H9 (cell line): ENCODE measurements at regions not wholly inside any gene's neighbourhood (a gene's known extent, or its start where the extent isn't known, plus 50 kb on each side); places are given as distances from the start of the nearest gene placed in this dataset.

Experiments used
- DNase-seq: peaks from one replicate; pipeline ENCODE4 v3.0.0-alpha.2; 2017
- H2AFZ ChIP-seq: one replicate; pipeline ENCODE4 v1.6.1; 2013; ENCODE audit warnings: mild to moderate bottlenecking, low read length, control low read depth, moderate library complexity
- H2AK5ac ChIP-seq: 2 replicates; pipeline ENCODE4 v1.6.1; 2013; ENCODE audit warnings: low read length, control low read depth, mixed read lengths; ENCODE audit not compliant: insufficient read length
- H2BK120ac ChIP-seq: one replicate; pipeline ENCODE4 v1.6.1; 2013; ENCODE audit warnings: low read depth, mild to moderate bottlenecking, low read length, control low read depth, inconsistent platforms; ENCODE audit not compliant: poor library complexity, severe bottlenecking
- H2BK12ac ChIP-seq: 2 replicates; pipeline ENCODE4 v1.6.1; 2013; ENCODE audit warnings: low read length, control low read depth, mixed read lengths, low read depth; ENCODE audit not compliant: insufficient read length
- H2BK15ac ChIP-seq: 2 replicates; pipeline ENCODE4 v1.6.1; 2013; ENCODE audit warnings: low read depth, low read length, control low read depth
- H2BK20ac ChIP-seq: one replicate; pipeline ENCODE4 v1.6.1; 2013; ENCODE audit warnings: low read depth, mild to moderate bottlenecking, low read length, control low read depth, inconsistent platforms; ENCODE audit not compliant: poor library complexity, severe bottlenecking
- H2BK5ac ChIP-seq: 2 replicates; pipeline ENCODE4 v1.6.1; 2013; ENCODE audit warnings: low read length, control low read depth, mixed read lengths; ENCODE audit not compliant: insufficient read length
- H3K14ac ChIP-seq: 2 replicates; pipeline ENCODE4 v1.6.1; 2013; ENCODE audit warnings: low read length, control low read depth; ENCODE audit not compliant: insufficient read depth
- H3K18ac ChIP-seq: 2 replicates; pipeline ENCODE4 v1.6.1; 2013; ENCODE audit warnings: low read depth, mild to moderate bottlenecking, mixed read lengths, low read length, control low read depth; ENCODE audit not compliant: insufficient read length
- H3K23ac ChIP-seq: 2 replicates; pipeline ENCODE4 v1.6.1; 2013; ENCODE audit warnings: low read length, control low read depth, mixed read lengths, low read depth; ENCODE audit not compliant: insufficient read length
- H3K23me2 ChIP-seq: 2 replicates; pipeline ENCODE4 v1.6.1; 2013; ENCODE audit warnings: low read depth, mild to moderate bottlenecking, mixed read lengths, low read length, control low read depth; ENCODE audit not compliant: insufficient read length, poor library complexity, severe bottlenecking
- H3K27ac ChIP-seq: 2 replicates; pipeline ENCODE4 v1.5.1; 2013; ENCODE audit warnings: low read length, control low read depth, mixed read lengths, low read depth; ENCODE audit not compliant: insufficient read length
- H3K27me3 ChIP-seq: 2 replicates; pipeline ENCODE4 v1.6.1; 2013; ENCODE audit warnings: low read length, control low read depth, inconsistent platforms; ENCODE audit not compliant: insufficient read depth
- H3K4ac ChIP-seq: 2 replicates; pipeline ENCODE4 v1.6.1; 2013; ENCODE audit warnings: low read depth, mild to moderate bottlenecking, control low read depth, inconsistent platforms, low read length, moderate library complexity
- H3K4me1 ChIP-seq: 2 replicates; pipeline ENCODE4 v1.6.1; 2013; ENCODE audit warnings: low read length, control low read depth, inconsistent platforms; ENCODE audit not compliant: insufficient read depth
- H3K4me2 ChIP-seq: 2 replicates; pipeline ENCODE4 v1.6.1; 2013; ENCODE audit warnings: low read length, control low read depth, mixed read lengths; ENCODE audit not compliant: insufficient read length, insufficient read depth
- H3K56ac ChIP-seq: 2 replicates; pipeline ENCODE4 v1.6.1; 2013; ENCODE audit warnings: low read depth, mild to moderate bottlenecking, mixed read lengths, low read length, control low read depth; ENCODE audit not compliant: insufficient read length
- H3K79me1 ChIP-seq: 2 replicates; pipeline ENCODE4 v1.6.1; 2013; ENCODE audit warnings: low read depth, mild to moderate bottlenecking, moderate library complexity, low read length, control low read depth, inconsistent platforms; ENCODE audit not compliant: insufficient read depth, poor library complexity, severe bottlenecking
- H3K79me2 ChIP-seq: 2 replicates; pipeline ENCODE4 v1.6.1; 2013; ENCODE audit warnings: low read length, control low read depth, inconsistent platforms; ENCODE audit not compliant: insufficient read depth
- H3K9ac ChIP-seq: 2 replicates; pipeline ENCODE4 v1.6.1; 2013; ENCODE audit warnings: low read length, control low read depth, mixed read lengths; ENCODE audit not compliant: insufficient read length; ENCODE audit errors: extremely low read depth
- H3K9me3 ChIP-seq: one replicate; pipeline ENCODE4 v1.6.1; 2013; ENCODE audit warnings: low read depth, low read length, inconsistent platforms; ENCODE audit not compliant: control insufficient read depth
- H3T11ph ChIP-seq: one replicate; pipeline ENCODE4 v1.6.1; 2013; ENCODE audit warnings: mild to moderate bottlenecking, low read length, control low read depth, inconsistent platforms
- H4K20me1 ChIP-seq: one replicate; pipeline ENCODE4 v1.6.1; 2013; ENCODE audit not compliant: control insufficient read depth, insufficient read length, insufficient read depth
- H4K5ac ChIP-seq: 2 replicates; pipeline ENCODE4 v1.6.1; 2013; ENCODE audit warnings: low read depth, mild to moderate bottlenecking, mixed read lengths, low read length, control low read depth; ENCODE audit not compliant: insufficient read length
- H4K8ac ChIP-seq: replicated peaks from 2 replicates; pipeline ENCODE4 v1.6.1; 2013; ENCODE audit warnings: low read length, control low read depth, mixed read lengths, low read depth; ENCODE audit not compliant: insufficient read length
- H4K91ac ChIP-seq: 2 replicates; pipeline ENCODE4 v1.6.1; 2013; ENCODE audit warnings: low read depth, mild to moderate bottlenecking, moderate library complexity, mixed read lengths, low read length, control low read depth; ENCODE audit not compliant: insufficient read length
- H3K27ac Mint-ChIP-seq, 3 experiments: 2 replicates in 2 of 3; 3 replicates in 1 of 3; pipeline ENCODE4 v1.8.0; 2020 to 2021; ENCODE audit warnings: mixed read lengths in 3 of 3, mild to moderate bottlenecking in 1 of 3, moderate library complexity in 1 of 3
- H3K27me3 Mint-ChIP-seq: 2 replicates; pipeline ENCODE4 v1.8.0; 2021; ENCODE audit warnings: low read depth, mild to moderate bottlenecking, moderate library complexity, mixed read lengths
- H3K36me3 Mint-ChIP-seq, 3 experiments: 2 replicates in 2 of 3; 3 replicates in 1 of 3; pipeline ENCODE4 v1.8.0; 2020 to 2021; ENCODE audit warnings: low read depth in 3 of 3, mixed read lengths in 3 of 3; ENCODE audit not compliant: insufficient read depth in 1 of 3
- H3K4me1 Mint-ChIP-seq, 2 experiments: 2 replicates each; pipeline ENCODE4 v1.8.0; 2020; ENCODE audit warnings: mixed read lengths in 2 of 2
- H3K4me3 Mint-ChIP-seq, 2 experiments: 2 replicates in 1 of 2; 3 replicates in 1 of 2; pipeline ENCODE4 v1.8.0; 2020 to 2021; ENCODE audit warnings: mild to moderate bottlenecking in 2 of 2, mixed read lengths in 2 of 2, moderate library complexity in 1 of 2
- H3K9me3 Mint-ChIP-seq, 2 experiments: 2 replicates in 1 of 2; 3 replicates in 1 of 2; pipeline ENCODE4 v1.8.0; 2020; ENCODE audit warnings: mild to moderate bottlenecking in 2 of 2, mixed read lengths in 2 of 2, moderate library complexity in 1 of 2
- WGBS: extraction: QIAGEN DNeasy Blood & Tissue Kit; methylation state at CpG from one replicate; pipeline ENCODE4 v1.1.7; 2013; ENCODE audit warnings: missing lambda C conversion rate, low lambda C conversion rate, mixed read lengths; ENCODE audit not compliant: insufficient read length; ENCODE audit errors: extremely low coverage; 5-methylcytosine and 5-hydroxymethylcytosine counted together
- TF ChIP-seq, protein P1 (sequence below): fragments of 200-600 bp; sonication (generic); conservative IDR thresholded peaks from 3 replicates; pipeline ENCODE4 v1.8.0; 2021; ENCODE audit warnings: antibody characterized with exemption, mild to moderate bottlenecking

DNA sequence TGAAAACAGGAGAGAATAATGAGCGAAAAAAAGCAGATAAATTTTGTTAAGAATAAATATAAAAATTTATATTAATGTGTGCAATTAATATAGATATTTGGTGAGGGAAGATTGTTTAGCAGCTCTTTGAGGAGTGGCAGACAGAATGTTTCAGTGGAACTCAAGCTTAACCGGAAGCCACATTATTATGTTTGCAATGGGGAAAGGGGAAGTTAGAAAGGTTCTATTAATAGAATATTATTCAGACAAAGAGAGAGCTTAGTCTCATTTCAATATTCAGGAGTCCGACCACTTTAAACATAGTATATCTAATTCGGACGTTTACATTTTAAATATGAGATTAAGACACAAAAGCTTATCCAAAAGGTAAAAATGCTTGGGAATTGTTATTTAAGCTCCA lies 81.6 kb upstream of the KHDRBS2 start:
- H3K27me3 ChIP-seq, result no peaks in the 10 kb centered on the region
- H2AK5ac ChIP-seq, result no peak overlapping the region
- no peak overlapping the region for H2BK15ac ChIP-seq
- no peak overlapping the region for H4K91ac ChIP-seq
- WGBS, result no CpG with 5 or more reads among the region's 5 CpGs
- DNase-seq, result no peak
- TF ChIP-seq, protein P1, sequence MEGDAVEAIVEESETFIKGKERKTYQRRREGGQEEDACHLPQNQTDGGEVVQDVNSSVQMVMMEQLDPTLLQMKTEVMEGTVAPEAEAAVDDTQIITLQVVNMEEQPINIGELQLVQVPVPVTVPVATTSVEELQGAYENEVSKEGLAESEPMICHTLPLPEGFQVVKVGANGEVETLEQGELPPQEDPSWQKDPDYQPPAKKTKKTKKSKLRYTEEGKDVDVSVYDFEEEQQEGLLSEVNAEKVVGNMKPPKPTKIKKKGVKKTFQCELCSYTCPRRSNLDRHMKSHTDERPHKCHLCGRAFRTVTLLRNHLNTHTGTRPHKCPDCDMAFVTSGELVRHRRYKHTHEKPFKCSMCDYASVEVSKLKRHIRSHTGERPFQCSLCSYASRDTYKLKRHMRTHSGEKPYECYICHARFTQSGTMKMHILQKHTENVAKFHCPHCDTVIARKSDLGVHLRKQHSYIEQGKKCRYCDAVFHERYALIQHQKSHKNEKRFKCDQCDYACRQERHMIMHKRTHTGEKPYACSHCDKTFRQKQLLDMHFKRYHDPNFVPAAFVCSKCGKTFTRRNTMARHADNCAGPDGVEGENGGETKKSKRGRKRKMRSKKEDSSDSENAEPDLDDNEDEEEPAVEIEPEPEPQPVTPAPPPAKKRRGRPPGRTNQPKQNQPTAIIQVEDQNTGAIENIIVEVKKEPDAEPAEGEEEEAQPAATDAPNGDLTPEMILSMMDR, result no peak
- H2AFZ ChIP-seq, result no peak overlapping the region
- no peak overlapping the region for H3K4ac ChIP-seq
- no peak overlapping the region for H2BK20ac ChIP-seq
- H3K23ac ChIP-seq, result no peak overlapping the region
- H4K8ac ChIP-seq, result no peak overlapping the region
- no peak overlapping the region for H2BK5ac ChIP-seq
- no peak overlapping the region for H4K5ac ChIP-seq
- no peak overlapping the region for H2BK120ac ChIP-seq
- H3K18ac ChIP-seq, result no peak overlapping the region
- no peaks in the 10 kb centered on the region for H3K36me3 Mint-ChIP-seq
- no peaks in the 10 kb centered on the region for H3K9me3 ChIP-seq
- no peak overlapping the region for H3K27ac ChIP-seq
- H3K56ac ChIP-seq, result no peak overlapping the region
- H3K4me1 ChIP-seq, result no peaks in the 10 kb centered on the region
- no peak overlapping the region for H3K9ac ChIP-seq
- no peaks in the 10 kb centered on the region for H4K20me1 ChIP-seq
- no peak overlapping the region for H2BK12ac ChIP-seq
- no peaks in the 10 kb centered on the region; a peak in 1 of 5 replicates for H3K9me3 Mint-ChIP-seq
- H3K27me3 Mint-ChIP-seq, result no peaks in the 10 kb centered on the region
- H3K23me2 ChIP-seq, result no peaks in the 10 kb centered on the region
- H3K4me1 Mint-ChIP-seq, result peaks cover 4% of the 10 kb centered on the region in 2 experiments; a peak in 3 of 4 replicates
- H3K4me3 Mint-ChIP-seq, result no peak overlapping the region
- H3T11ph ChIP-seq, result no peak overlapping the region
- H3K4me2 ChIP-seq, result no peak overlapping the region
- no peaks in the 10 kb centered on the region for H3K79me1 ChIP-seq
- no peaks in the 10 kb centered on the region for H3K79me2 ChIP-seq
- no peak overlapping the region for H3K27ac Mint-ChIP-seq
- no peak overlapping the region for H3K14ac ChIP-seq
